PFSK-1 (cell line): ENCODE measurements at regions not wholly inside any gene's neighbourhood (a gene's known extent, or its start where the extent isn't known, plus 50 kb on each side); places are given as distances from the start of the nearest gene placed in this dataset.

ENCODE experiments used
- FOXP2 ChIP-seq: optimal IDR thresholded peaks from 2 replicates; pipeline ENCODE3; 2011; ENCODE audit warnings: borderline replicate concordance, control low read depth, inconsistent platforms; ENCODE audit not compliant: insufficient read depth; ENCODE audit errors: extremely low read length, extremely low read depth
- POLR2AphosphoS5 ChIP-seq: IDR thresholded peaks from 2 replicates; pipeline ENCODE4 v1.6.1; 2012; ENCODE audit warnings: low read depth, mild to moderate bottlenecking, control low read depth, low read length, moderate library complexity
- SIN3A ChIP-seq: IDR thresholded peaks from 2 replicates; pipeline ENCODE4 v1.6.1; 2012; ENCODE audit warnings: mild to moderate bottlenecking, low read length, moderate library complexity, borderline replicate concordance; ENCODE audit not compliant: insufficient read depth
- TAF1 ChIP-seq: IDR thresholded peaks from 2 replicates; pipeline ENCODE4 v1.6.1; 2012; ENCODE audit warnings: low read length, control low read depth, borderline replicate concordance; ENCODE audit not compliant: insufficient read depth
- TF ChIP-seq, protein P1 (sequence below), 2 experiments: IDR thresholded peaks; 2 replicates each; pipeline versions ENCODE4 v1.6.1 to v1.8.0; 2011 to 2012; ENCODE audit warnings: low read depth in 2 of 2, low read length in 2 of 2, control low read depth in 1 of 2, inconsistent platforms in 1 of 2, mild to moderate bottlenecking in 1 of 2, moderate library complexity in 1 of 2; ENCODE audit not compliant: insufficient read depth in 1 of 2

DNA sequence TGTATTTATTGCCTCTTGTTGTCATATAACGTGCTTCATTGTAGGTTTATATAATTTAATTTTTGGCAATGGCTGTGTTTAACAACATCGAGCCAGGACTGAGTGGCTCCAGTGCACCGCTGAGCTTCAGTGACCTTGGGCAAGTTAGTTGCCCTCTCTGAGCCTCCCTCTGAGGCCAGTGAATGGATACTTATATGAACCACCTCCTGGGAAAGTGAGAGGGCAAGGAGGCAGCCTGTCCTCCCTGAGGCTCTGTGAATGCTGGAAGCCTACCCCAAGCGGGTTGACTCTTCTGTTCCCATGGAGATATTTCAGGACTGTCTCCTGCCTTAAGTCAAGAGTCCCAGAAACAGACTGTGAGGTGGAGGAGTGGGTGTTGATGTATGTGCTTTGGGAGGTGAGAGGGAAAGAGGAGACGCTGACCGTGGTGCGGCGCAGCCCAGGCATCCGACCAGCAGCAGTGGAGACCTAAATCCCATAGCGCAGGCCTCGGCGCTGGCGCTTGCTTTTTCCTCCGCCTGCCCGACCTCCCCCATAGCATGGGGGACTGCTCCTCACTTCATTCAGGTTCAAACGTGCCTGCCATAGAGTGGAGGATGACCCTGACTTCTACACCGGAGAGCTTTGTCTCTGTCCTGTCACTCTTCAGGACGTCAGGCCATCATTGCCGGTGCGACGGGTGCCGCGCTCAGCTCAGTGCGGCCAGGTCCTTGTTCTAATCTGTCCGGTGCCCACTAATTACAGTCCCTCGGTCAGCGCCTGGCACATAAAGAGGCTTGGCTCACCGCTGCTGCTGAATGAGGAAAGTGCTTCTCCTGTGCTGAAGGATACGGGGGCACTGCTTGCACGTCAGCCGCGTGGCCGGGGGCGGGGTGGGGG, 167.3 kb upstream of the HS6ST1 start:
- TF ChIP-seq, protein P1, sequence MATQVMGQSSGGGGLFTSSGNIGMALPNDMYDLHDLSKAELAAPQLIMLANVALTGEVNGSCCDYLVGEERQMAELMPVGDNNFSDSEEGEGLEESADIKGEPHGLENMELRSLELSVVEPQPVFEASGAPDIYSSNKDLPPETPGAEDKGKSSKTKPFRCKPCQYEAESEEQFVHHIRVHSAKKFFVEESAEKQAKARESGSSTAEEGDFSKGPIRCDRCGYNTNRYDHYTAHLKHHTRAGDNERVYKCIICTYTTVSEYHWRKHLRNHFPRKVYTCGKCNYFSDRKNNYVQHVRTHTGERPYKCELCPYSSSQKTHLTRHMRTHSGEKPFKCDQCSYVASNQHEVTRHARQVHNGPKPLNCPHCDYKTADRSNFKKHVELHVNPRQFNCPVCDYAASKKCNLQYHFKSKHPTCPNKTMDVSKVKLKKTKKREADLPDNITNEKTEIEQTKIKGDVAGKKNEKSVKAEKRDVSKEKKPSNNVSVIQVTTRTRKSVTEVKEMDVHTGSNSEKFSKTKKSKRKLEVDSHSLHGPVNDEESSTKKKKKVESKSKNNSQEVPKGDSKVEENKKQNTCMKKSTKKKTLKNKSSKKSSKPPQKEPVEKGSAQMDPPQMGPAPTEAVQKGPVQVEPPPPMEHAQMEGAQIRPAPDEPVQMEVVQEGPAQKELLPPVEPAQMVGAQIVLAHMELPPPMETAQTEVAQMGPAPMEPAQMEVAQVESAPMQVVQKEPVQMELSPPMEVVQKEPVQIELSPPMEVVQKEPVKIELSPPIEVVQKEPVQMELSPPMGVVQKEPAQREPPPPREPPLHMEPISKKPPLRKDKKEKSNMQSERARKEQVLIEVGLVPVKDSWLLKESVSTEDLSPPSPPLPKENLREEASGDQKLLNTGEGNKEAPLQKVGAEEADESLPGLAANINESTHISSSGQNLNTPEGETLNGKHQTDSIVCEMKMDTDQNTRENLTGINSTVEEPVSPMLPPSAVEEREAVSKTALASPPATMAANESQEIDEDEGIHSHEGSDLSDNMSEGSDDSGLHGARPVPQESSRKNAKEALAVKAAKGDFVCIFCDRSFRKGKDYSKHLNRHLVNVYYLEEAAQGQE (IDR thresholded peaks at IDR 0.05; ENCODE audit: insufficient read depth in 1 of 2, low read depth in 2 of 2, low read length in 2 of 2) = no peak
- no peak for TF ChIP-seq POLR2AphosphoS5
- TF ChIP-seq TAF1 = no peak
- TF ChIP-seq SIN3A = no peak
- no peak for TF ChIP-seq FOXP2
